ENCODE measurements at regions not wholly inside any gene's neighbourhood (a gene's known extent, or its start where the extent isn't known, plus 50 kb on each side); places are given as distances from the start of the nearest gene placed in this dataset.

DNA sequence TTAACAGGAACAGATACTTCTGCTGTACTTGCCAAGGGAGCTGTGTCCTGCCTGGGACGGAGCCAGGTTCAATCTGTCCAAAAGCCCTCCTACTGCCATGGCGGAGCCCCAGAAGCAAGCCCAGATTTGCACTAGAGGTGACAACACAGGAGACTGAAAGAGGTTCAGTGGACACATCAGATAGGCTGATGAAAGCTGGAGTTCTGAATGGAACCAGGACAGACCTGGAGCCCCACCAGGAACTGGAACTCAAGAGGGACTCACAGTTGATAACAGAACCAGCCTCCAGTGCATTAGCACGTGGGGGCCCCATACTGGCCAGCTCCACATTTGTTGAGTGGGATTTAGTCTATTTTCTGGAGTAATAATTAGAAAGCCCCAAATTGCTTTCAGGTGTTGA, 315.5 kb downstream of the ARRDC4 start:
- Histone ChIP-seq H3K9ac (ENCODE audit: insufficient read depth in 1 of 2, low read depth in 2 of 2, low read length in 2 of 2) (no peak overlapping the region), H3K9me3 (replicated peaks; ENCODE audit: control insufficient read depth, insufficient read depth, low read depth, low read length) (no peaks in the 10 kb centered on the region), H3K27ac (ENCODE audit: extremely low read depth, low read depth, low read length) (no peak overlapping the region), H3K36me3 (ENCODE audit: control insufficient read depth, insufficient read depth, low read length) (no peaks in the 10 kb centered on the region), H2AFZ (ENCODE audit: low read depth, low read length) (no peak overlapping the region), H3K4me1 (replicated peaks in 1 of 2; ENCODE audit: control insufficient read depth in 2 of 2, insufficient read depth in 2 of 2, low read length in 2 of 2) (no peaks in the 10 kb centered on the region), H3K79me2 (ENCODE audit: control insufficient read depth, insufficient read depth, low read length) (no peaks in the 10 kb centered on the region), H4K20me1 (replicated peaks; ENCODE audit: control insufficient read depth, insufficient read depth, low read length) (no peaks in the 10 kb centered on the region), H3K9me1 (ENCODE audit: control insufficient read depth, insufficient read depth, low read length) (no peaks in the 10 kb centered on the region), H3K4me2 (ENCODE audit: insufficient read depth, low read length) (no peak overlapping the region), H3K4me3 (no peak overlapping the region), H3K27me3 (ENCODE audit: control insufficient read depth in 2 of 2, insufficient read depth in 2 of 2, low read length in 2 of 2) (peaks cover 0 to 6% of the 10 kb centered on the region in 2 experiments; a peak in 2 of 5 replicates)
- in situ Hi-C loops (cut with MboI), result loop anchor here (25.0 kb wide), 1 partner anchor 364 kb away; no protein-coding TSS in a partner anchor
- no peak for DNase-seq (ENCODE audit: extremely low read depth in 1 of 4, low spot score in 3 of 4)
- ATAC-seq, result no peak
- WGBS (ENCODE audit: insufficient coverage, low coverage, missing lambda C conversion rate), result 0% methylated on average over 3 of the region's 3 CpGs
- FAIRE-seq, result no peak
- intact Hi-C loops (cut with micrococcal nuclease), result no loop called here
- POLR2A ChIA-PET, result no interaction called here
- CTCF ChIA-PET (ENCODE audit: low intra/inter-chr PET ratio), result no interaction called here
- BruUV-seq (replicated peaks), result no TSS peak
- TF ChIP-seq HIVEP1 (CRISPR knock-in tag; IDR thresholded peaks at IDR 0.05) (no peak), KDM4B (IDR thresholded peaks at IDR 0.05; ENCODE audit: borderline replicate concordance in 2 of 2, low read depth in 1 of 2) (no peak), GABPA (tag; conservative IDR thresholded peaks at IDR 0.05; ENCODE audit: low read depth) (no peak), SIX5 (IDR thresholded peaks at IDR 0.05; ENCODE audit: borderline replicate concordance in 1 of 2, insufficient read depth in 1 of 2, low read depth in 1 of 2, low read length in 2 of 2) (no peak), RNF2 (IDR thresholded peaks at IDR 0.05) (no peak), ZNF707 (CRISPR knock-in tag; conservative IDR thresholded peaks at IDR 0.05) (no peak), DDX20 (tag; IDR thresholded peaks at IDR 0.05; ENCODE audit: low read depth) (no peak), NUFIP1 (IDR thresholded peaks at IDR 0.05; ENCODE audit: partially characterized antibody) (no peak)
- TF ChIP-seq, protein P1, sequence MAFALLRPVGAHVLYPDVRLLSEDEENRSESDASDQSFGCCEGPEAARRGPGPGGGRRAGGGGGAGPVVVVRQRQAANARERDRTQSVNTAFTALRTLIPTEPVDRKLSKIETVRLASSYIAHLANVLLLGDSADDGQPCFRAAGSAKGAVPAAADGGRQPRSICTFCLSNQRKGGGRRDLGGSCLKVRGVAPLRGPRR (CRISPR knock-in tag; IDR thresholded peaks at IDR 0.05), result no peak
- TF ChIP-seq, protein P2, sequence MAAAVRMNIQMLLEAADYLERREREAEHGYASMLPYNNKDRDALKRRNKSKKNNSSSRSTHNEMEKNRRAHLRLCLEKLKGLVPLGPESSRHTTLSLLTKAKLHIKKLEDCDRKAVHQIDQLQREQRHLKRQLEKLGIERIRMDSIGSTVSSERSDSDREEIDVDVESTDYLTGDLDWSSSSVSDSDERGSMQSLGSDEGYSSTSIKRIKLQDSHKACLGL (CRISPR knock-in tag; IDR thresholded peaks at IDR 0.05; ENCODE audit: borderline replicate concordance, poor library complexity, severe bottlenecking), result no peak
- TF ChIP-seq, protein P3, sequence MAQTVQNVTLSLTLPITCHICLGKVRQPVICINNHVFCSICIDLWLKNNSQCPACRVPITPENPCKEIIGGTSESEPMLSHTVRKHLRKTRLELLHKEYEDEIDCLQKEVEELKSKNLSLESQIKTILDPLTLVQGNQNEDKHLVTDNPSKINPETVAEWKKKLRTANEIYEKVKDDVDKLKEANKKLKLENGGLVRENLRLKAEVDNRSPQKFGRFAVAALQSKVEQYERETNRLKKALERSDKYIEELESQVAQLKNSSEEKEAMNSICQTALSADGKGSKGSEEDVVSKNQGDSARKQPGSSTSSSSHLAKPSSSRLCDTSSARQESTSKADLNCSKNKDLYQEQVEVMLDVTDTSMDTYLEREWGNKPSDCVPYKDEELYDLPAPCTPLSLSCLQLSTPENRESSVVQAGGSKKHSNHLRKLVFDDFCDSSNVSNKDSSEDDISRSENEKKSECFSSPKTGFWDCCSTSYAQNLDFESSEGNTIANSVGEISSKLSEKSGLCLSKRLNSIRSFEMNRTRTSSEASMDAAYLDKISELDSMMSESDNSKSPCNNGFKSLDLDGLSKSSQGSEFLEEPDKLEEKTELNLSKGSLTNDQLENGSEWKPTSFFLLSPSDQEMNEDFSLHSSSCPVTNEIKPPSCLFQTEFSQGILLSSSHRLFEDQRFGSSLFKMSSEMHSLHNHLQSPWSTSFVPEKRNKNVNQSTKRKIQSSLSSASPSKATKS (CRISPR knock-in tag; IDR thresholded peaks at IDR 0.05), result no peak
- TF ChIP-seq, protein P4, sequence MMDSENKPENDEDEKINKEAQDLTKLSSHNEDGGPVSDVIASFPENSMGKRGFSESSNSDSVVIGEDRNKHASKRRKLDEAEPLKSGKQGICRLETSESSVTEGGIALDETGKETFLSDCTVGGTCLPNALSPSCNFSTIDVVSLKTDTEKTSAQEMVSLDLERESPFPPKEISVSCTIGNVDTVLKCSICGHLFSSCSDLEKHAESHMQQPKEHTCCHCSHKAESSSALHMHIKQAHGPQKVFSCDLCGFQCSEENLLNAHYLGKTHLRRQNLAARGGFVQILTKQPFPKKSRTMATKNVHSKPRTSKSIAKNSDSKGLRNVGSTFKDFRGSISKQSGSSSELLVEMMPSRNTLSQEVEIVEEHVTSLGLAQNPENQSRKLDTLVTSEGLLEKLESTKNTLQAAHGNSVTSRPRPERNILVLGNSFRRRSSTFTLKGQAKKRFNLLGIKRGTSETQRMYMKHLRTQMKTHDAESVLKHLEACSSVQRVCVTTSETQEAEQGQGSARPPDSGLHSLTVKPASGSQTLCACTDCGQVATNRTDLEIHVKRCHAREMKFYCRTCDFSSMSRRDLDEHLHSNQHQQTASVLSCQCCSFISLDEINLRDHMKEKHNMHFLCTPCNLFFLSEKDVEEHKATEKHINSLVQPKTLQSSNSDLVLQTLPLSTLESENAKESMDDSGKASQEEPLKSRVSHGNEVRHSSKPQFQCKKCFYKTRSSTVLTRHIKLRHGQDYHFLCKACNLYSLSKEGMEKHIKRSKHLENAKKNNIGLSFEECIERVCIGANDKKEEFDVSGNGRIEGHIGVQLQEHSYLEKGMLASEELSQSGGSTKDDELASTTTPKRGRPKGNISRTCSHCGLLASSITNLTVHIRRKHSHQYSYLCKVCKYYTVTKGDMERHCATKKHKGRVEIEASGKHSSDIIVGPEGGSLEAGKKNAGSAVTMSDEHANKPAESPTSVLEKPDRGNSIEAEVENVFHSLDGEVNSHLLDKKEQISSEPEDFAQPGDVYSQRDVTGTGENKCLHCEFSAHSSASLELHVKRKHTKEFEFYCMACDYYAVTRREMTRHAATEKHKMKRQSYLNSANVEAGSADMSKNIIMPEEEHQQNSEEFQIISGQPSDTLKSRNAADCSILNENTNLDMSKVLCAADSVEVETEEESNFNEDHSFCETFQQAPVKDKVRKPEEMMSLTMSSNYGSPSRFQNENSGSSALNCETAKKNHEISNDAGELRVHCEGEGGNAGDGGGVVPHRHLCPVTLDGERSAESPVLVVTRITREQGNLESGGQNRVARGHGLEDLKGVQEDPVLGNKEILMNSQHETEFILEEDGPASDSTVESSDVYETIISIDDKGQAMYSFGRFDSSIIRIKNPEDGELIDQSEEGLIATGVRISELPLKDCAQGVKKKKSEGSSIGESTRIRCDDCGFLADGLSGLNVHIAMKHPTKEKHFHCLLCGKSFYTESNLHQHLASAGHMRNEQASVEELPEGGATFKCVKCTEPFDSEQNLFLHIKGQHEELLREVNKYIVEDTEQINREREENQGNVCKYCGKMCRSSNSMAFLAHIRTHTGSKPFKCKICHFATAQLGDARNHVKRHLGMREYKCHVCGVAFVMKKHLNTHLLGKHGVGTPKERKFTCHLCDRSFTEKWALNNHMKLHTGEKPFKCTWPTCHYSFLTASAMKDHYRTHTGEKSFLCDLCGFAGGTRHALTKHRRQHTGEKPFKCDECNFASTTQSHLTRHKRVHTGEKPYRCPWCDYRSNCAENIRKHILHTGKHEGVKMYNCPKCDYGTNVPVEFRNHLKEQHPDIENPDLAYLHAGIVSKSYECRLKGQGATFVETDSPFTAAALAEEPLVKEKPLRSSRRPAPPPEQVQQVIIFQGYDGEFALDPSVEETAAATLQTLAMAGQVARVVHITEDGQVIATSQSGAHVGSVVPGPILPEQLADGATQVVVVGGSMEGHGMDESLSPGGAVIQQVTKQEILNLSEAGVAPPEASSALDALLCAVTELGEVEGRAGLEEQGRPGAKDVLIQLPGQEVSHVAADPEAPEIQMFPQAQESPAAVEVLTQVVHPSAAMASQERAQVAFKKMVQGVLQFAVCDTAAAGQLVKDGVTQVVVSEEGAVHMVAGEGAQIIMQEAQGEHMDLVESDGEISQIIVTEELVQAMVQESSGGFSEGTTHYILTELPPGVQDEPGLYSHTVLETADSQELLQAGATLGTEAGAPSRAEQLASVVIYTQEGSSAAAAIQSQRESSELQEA (IDR thresholded peaks at IDR 0.05; ENCODE audit: low read depth), result no peak
